Right renal cortex interstitium (tissue), 3 donors: ENCODE measurements at regions not wholly inside any gene's neighbourhood (a gene's known extent, or its start where the extent isn't known, plus 50 kb on each side); places are given as distances from the start of the nearest gene placed in this dataset.

Experiments
- DNase-seq, 3 donors: peaks; one replicate each; pipeline ENCODE4 v3.0.0-alpha.2; 2013; ENCODE audit warnings: low read depth in 3 of 3, low spot score in 2 of 3

GRCh38 chr1:88230126-88230525, 453.9 kb upstream of the PKN2 start:
- DNase-seq: no peak

GRCh38 chr1:88237058-88237457, 447.0 kb upstream of the PKN2 start:
- DNase-seq: peak in 1 of 3 donors; percentile 3

- DNase-seq: no peak
These were observed 444.9 kb upstream of the PKN2 start for GRCh38 chr1:88239205-88239604.

- DNase-seq: no peak
These were observed 436.4 kb upstream of the PKN2 start for GRCh38 chr1:88247666-88248065.

- no peak for DNase-seq
These were observed 433.2 kb upstream of the PKN2 start for GRCh38 chr1:88250915-88251314.

- DNase-seq: no peak
These were observed 431.3 kb upstream of the PKN2 start for GRCh38 chr1:88252745-88253144.

GRCh38 chr1:88265606-88266005, 418.5 kb upstream of the PKN2 start:
- no peak for DNase-seq

- no peak for DNase-seq
These were observed 418.0 kb upstream of the PKN2 start for GRCh38 chr1:88266051-88266450.

GRCh38 chr1:88272216-88272615, 411.9 kb upstream of the PKN2 start:
- no peak for DNase-seq

GRCh38 chr1:88274431-88274830, 409.6 kb upstream of the PKN2 start:
- DNase-seq: no peak

- no peak for DNase-seq
These were observed 408.7 kb upstream of the PKN2 start for GRCh38 chr1:88275259-88275862.

GRCh38 chr1:88276163-88276562, 407.9 kb upstream of the PKN2 start:
- no peak for DNase-seq

GRCh38 chr1:88284066-88284465, 400.0 kb upstream of the PKN2 start:
- no peak for DNase-seq

- DNase-seq: no peak
These were observed 399.3 kb upstream of the PKN2 start for GRCh38 chr1:88284666-88285366.

- DNase-seq: no peak
These were observed 397.4 kb upstream of the PKN2 start for GRCh38 chr1:88286716-88287115.

- no peak for DNase-seq
These were observed 395.5 kb upstream of the PKN2 start for GRCh38 chr1:88288571-88288970.

GRCh38 chr1:88289401-88290102, 394.5 kb upstream of the PKN2 start:
- DNase-seq: no peak

- no peak for DNase-seq
These were observed 392.3 kb upstream of the PKN2 start for GRCh38 chr1:88291611-88292354.

- no peak for DNase-seq
These were observed 390.3 kb upstream of the PKN2 start for GRCh38 chr1:88293691-88294190.

- no peak for DNase-seq
These were observed 387.8 kb upstream of the PKN2 start for GRCh38 chr1:88296227-88296626.

- DNase-seq: no peak
These were observed 387.4 kb upstream of the PKN2 start for GRCh38 chr1:88296642-88297041.
